ENCODE measurements at regions not wholly inside any gene's neighbourhood (a gene's known extent, or its start where the extent isn't known, plus 50 kb on each side); places are given as distances from the start of the nearest gene placed in this dataset.
"Not testable (repeated sequence)": the region's sequence is repeated elsewhere in the genome, so short reads cannot be mapped to it uniquely, and the experiment has no call there.

GRCh38 chr2:113351375-113352355, 72.9 kb upstream of the PAX8 start:
- CTCF ChIA-PET, result no interaction called here
- H3K4me1 Mint-ChIP-seq (ENCODE audit: low read depth), result no peaks in the 10 kb centered on the region

GRCh38 chr2:113343800-113344199, 65.1 kb upstream of the PAX8 start:
- H3K36me3 ChIP-seq (ENCODE audit: insufficient read depth, low read length); H3K27ac Mint-ChIP-seq; H3K4me3 ChIP-seq (ENCODE audit: low read length); H3K4me1 ChIP-seq (ENCODE audit: insufficient read depth, low read length); H3K4me3 Mint-ChIP-seq; ATAC-seq (ENCODE audit: poor library complexity); H3K9me3 Mint-ChIP-seq; H3K4me1 Mint-ChIP-seq (ENCODE audit: low read depth); H3K36me3 Mint-ChIP-seq (ENCODE audit: low read depth); CTCF ChIA-PET; POLR2A ChIA-PET; DNase-seq; H3K9me3 ChIP-seq (ENCODE audit: control insufficient read depth in 1 of 2, insufficient read depth in 1 of 2, low read length in 2 of 2); intact Hi-C loops (cut with DNase I, micrococcal nuclease); H3K27ac ChIP-seq (ENCODE audit: low read depth in 1 of 2, low read length in 2 of 2); H3K27me3 ChIP-seq (ENCODE audit: control insufficient read depth in 1 of 2, insufficient read depth in 2 of 2, low read length in 2 of 2): not testable (repeated sequence)
- H3K27me3 Mint-ChIP-seq, result peaks cover 14% of the 10 kb centered on the region

More at GRCh38 chr2:113351375-113352355, 72.9 kb upstream of the PAX8 start:
- Histone ChIP-seq H3K27me3 (ENCODE audit: control insufficient read depth in 1 of 2, insufficient read depth in 2 of 2, low read length in 2 of 2) (no peaks in the 10 kb centered on the region), H3K4me1 (ENCODE audit: insufficient read depth, low read length) (no peaks in the 10 kb centered on the region), H3K4me3 (ENCODE audit: low read length) (no peak overlapping the region), H3K9me3 (ENCODE audit: control insufficient read depth in 1 of 2, insufficient read depth in 1 of 2, low read length in 2 of 2) (no peaks in the 10 kb centered on the region), H3K36me3 (ENCODE audit: insufficient read depth, low read length) (no peaks in the 10 kb centered on the region), H3K27ac (ENCODE audit: low read depth in 1 of 2, low read length in 2 of 2) (no peak overlapping the region)
- no peak overlapping the region for H3K4me3 Mint-ChIP-seq
- intact Hi-C loops (cut with DNase I, micrococcal nuclease), result no loop called here
- H3K9me3 Mint-ChIP-seq, result no peaks in the 10 kb centered on the region
- no peak for ATAC-seq (ENCODE audit: poor library complexity)
- H3K36me3 Mint-ChIP-seq (ENCODE audit: low read depth), result no peaks in the 10 kb centered on the region
- no peak for DNase-seq
- POLR2A ChIA-PET, result no interaction called here
- no peak overlapping the region for H3K27ac Mint-ChIP-seq
- no peak for TF ChIP-seq CTCF (IDR thresholded peaks at IDR 0.05)
- peaks cover 9% of the 10 kb centered on the region for H3K27me3 Mint-ChIP-seq

GRCh38 chr2:113342650-113343049, 63.9 kb upstream of the PAX8 start:
- Histone ChIP-seq H3K36me3 (ENCODE audit: insufficient read depth, low read length) (no peaks in the 10 kb centered on the region), H3K4me3 (ENCODE audit: low read length) (no peak overlapping the region), H3K4me1 (ENCODE audit: insufficient read depth, low read length) (peaks cover 2% of the 10 kb centered on the region), H3K9me3 (ENCODE audit: control insufficient read depth in 1 of 2, insufficient read depth in 1 of 2, low read length in 2 of 2) (no peaks in the 10 kb centered on the region), H3K27me3 (ENCODE audit: control insufficient read depth in 1 of 2, insufficient read depth in 2 of 2, low read length in 2 of 2) (peaks cover 2 to 4% of the 10 kb centered on the region in 2 experiments), H3K27ac (ENCODE audit: low read depth in 1 of 2, low read length in 2 of 2) (no peak overlapping the region)
- POLR2A ChIA-PET, result no interaction called here
- peak; percentile 68 for ATAC-seq (ENCODE audit: poor library complexity)
- CTCF ChIA-PET, result no interaction called here
- no peaks in the 10 kb centered on the region for H3K9me3 Mint-ChIP-seq
- H3K27me3 Mint-ChIP-seq, result peaks cover 17% of the 10 kb centered on the region
- no peak for TF ChIP-seq CTCF (IDR thresholded peaks at IDR 0.05)
- DNase-seq, result peak in 4 of 14 experiments; percentile 9 to 55 (median 38)
- no peak overlapping the region for H3K27ac Mint-ChIP-seq
- no peaks in the 10 kb centered on the region for H3K36me3 Mint-ChIP-seq (ENCODE audit: low read depth)
- intact Hi-C loops (cut with DNase I, micrococcal nuclease), result no loop called here
- H3K4me3 Mint-ChIP-seq, result no peak overlapping the region
- peaks cover 7% of the 10 kb centered on the region for H3K4me1 Mint-ChIP-seq (ENCODE audit: low read depth)

GRCh38 chr2:113341870-113342253, 63.1 kb upstream of the PAX8 start:
- H3K4me1 Mint-ChIP-seq (ENCODE audit: low read depth); POLR2A ChIA-PET; intact Hi-C loops (cut with DNase I, micrococcal nuclease); H3K27ac ChIP-seq (ENCODE audit: low read depth in 1 of 2, low read length in 2 of 2); H3K4me3 Mint-ChIP-seq; H3K9me3 ChIP-seq (ENCODE audit: control insufficient read depth in 1 of 2, insufficient read depth in 1 of 2, low read length in 2 of 2); ATAC-seq (ENCODE audit: poor library complexity); DNase-seq; H3K36me3 ChIP-seq (ENCODE audit: insufficient read depth, low read length); H3K4me1 ChIP-seq (ENCODE audit: insufficient read depth, low read length); CTCF ChIA-PET; H3K9me3 Mint-ChIP-seq; H3K27ac Mint-ChIP-seq; H3K36me3 Mint-ChIP-seq (ENCODE audit: low read depth); H3K4me3 ChIP-seq (ENCODE audit: low read length); H3K27me3 ChIP-seq (ENCODE audit: control insufficient read depth in 1 of 2, insufficient read depth in 2 of 2, low read length in 2 of 2): not testable (repeated sequence)
- H3K27me3 Mint-ChIP-seq, result peaks cover 22% of the 10 kb centered on the region
